ENCODE measurements at regions not wholly inside any gene's neighbourhood (a gene's known extent, or its start where the extent isn't known, plus 50 kb on each side); places are given as distances from the start of the nearest gene placed in this dataset.

GRCh38 chr5:145446412-145446811 lies 388.7 kb downstream of the PRELID2 start:
- TF ChIP-seq, protein P1, sequence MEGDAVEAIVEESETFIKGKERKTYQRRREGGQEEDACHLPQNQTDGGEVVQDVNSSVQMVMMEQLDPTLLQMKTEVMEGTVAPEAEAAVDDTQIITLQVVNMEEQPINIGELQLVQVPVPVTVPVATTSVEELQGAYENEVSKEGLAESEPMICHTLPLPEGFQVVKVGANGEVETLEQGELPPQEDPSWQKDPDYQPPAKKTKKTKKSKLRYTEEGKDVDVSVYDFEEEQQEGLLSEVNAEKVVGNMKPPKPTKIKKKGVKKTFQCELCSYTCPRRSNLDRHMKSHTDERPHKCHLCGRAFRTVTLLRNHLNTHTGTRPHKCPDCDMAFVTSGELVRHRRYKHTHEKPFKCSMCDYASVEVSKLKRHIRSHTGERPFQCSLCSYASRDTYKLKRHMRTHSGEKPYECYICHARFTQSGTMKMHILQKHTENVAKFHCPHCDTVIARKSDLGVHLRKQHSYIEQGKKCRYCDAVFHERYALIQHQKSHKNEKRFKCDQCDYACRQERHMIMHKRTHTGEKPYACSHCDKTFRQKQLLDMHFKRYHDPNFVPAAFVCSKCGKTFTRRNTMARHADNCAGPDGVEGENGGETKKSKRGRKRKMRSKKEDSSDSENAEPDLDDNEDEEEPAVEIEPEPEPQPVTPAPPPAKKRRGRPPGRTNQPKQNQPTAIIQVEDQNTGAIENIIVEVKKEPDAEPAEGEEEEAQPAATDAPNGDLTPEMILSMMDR (conservative IDR thresholded peaks at IDR 0.05), result no peak
- no peak for TF ChIP-seq EZH2 (IDR thresholded peaks at IDR 0.05; ENCODE audit: low read depth)
- Histone ChIP-seq H3K79me2 (ENCODE audit: low read depth) (no peaks in the 10 kb centered on the region), H4K20me1 (ENCODE audit: insufficient read depth) (no peaks in the 10 kb centered on the region), H3K9me2 (ENCODE audit: insufficient read depth) (no peaks in the 10 kb centered on the region), H2AFZ (no peak overlapping the region), H3K4me3 (no peak overlapping the region), H3K9me3 (ENCODE audit: insufficient read depth, low read depth) (no peaks in the 10 kb centered on the region), H3K4me1 (replicated peaks; ENCODE audit: insufficient read depth) (peaks cover 26% of the 10 kb centered on the region), H3K27me3 (ENCODE audit: insufficient read depth, low read depth) (no peaks in the 10 kb centered on the region), H3F3A (ENCODE audit: insufficient read depth, low read depth) (peaks cover 6% of the 10 kb centered on the region; the same call in 1 of the 2 replicates), H3K27ac (no peak overlapping the region), H3K36me3 (ENCODE audit: low read depth) (no peaks in the 10 kb centered on the region), H3K4me2 (no peak overlapping the region)
- POLR2A ChIA-PET (ENCODE audit: unreplicated experiment), result interaction anchor here (0.6 kb wide), 1 partner anchor 1018 kb away, joined by 3 read pairs; no protein-coding TSS in a partner anchor
- CTCF ChIA-PET, result interaction anchor here (0.6 kb wide), 1 partner anchor 1054 kb away, joined by 3 read pairs; no protein-coding TSS in a partner anchor
- BruUV-seq (replicated peaks), result no TSS peak
- DNase-seq, result no peak
- intact Hi-C loops (cut with micrococcal nuclease; ENCODE audit: unreplicated experiment), result no loop called here

- Histone ChIP-seq H3K36me3 (ENCODE audit: low read depth) (no peaks in the 10 kb centered on the region), H3K79me2 (ENCODE audit: low read depth) (no peaks in the 10 kb centered on the region), H3K9me2 (ENCODE audit: insufficient read depth) (no peaks in the 10 kb centered on the region), H3K4me2 (no peak overlapping the region), H3K4me1 (replicated peaks; ENCODE audit: insufficient read depth) (peaks cover 26% of the 10 kb centered on the region), H3K4me3 (no peak overlapping the region), H3K9me3 (ENCODE audit: insufficient read depth, low read depth) (no peaks in the 10 kb centered on the region), H3F3A (ENCODE audit: insufficient read depth, low read depth) (peaks cover 6% of the 10 kb centered on the region; the same call in 1 of the 2 replicates), H3K27me3 (ENCODE audit: insufficient read depth, low read depth) (no peaks in the 10 kb centered on the region), H2AFZ (no peak overlapping the region), H4K20me1 (ENCODE audit: insufficient read depth) (no peaks in the 10 kb centered on the region), H3K27ac (no peak overlapping the region)
- ChIA-PET CTCF (no interaction called here), POLR2A (ENCODE audit: unreplicated experiment) (no interaction called here)
- intact Hi-C loops (cut with micrococcal nuclease; ENCODE audit: unreplicated experiment), result no loop called here
- TF ChIP-seq, protein P1 (conservative IDR thresholded peaks at IDR 0.05), result no peak
- TF ChIP-seq EZH2 (IDR thresholded peaks at IDR 0.05; ENCODE audit: low read depth), result no peak
- no peak for DNase-seq
- no TSS peak for BruUV-seq (replicated peaks)
Observed at GRCh38 chr5:145445027-145445426, 390.1 kb downstream of the PRELID2 start.

GRCh38 chr5:145443964-145444363 lies 391.2 kb downstream of the PRELID2 start:
- Histone ChIP-seq H3K27me3 (ENCODE audit: insufficient read depth, low read depth) (no peaks in the 10 kb centered on the region), H3K4me2 (no peak overlapping the region), H3K4me3 (no peak overlapping the region), H3K9me2 (ENCODE audit: insufficient read depth) (no peaks in the 10 kb centered on the region), H3F3A (ENCODE audit: insufficient read depth, low read depth) (peaks cover 6% of the 10 kb centered on the region; the same call in 1 of the 2 replicates), H3K79me2 (ENCODE audit: low read depth) (no peaks in the 10 kb centered on the region), H2AFZ (no peak overlapping the region), H4K20me1 (ENCODE audit: insufficient read depth) (no peaks in the 10 kb centered on the region), H3K36me3 (ENCODE audit: low read depth) (no peaks in the 10 kb centered on the region), H3K4me1 (replicated peaks; ENCODE audit: insufficient read depth) (peaks cover 26% of the 10 kb centered on the region), H3K27ac (no peak overlapping the region), H3K9me3 (ENCODE audit: insufficient read depth, low read depth) (no peaks in the 10 kb centered on the region)
- intact Hi-C loops (cut with micrococcal nuclease; ENCODE audit: unreplicated experiment), result no loop called here
- DNase-seq, result no peak
- CTCF ChIA-PET, result no interaction called here
- BruUV-seq (replicated peaks), result no TSS peak
- no peak for TF ChIP-seq EZH2 (IDR thresholded peaks at IDR 0.05; ENCODE audit: low read depth)
- TF ChIP-seq, protein P1 (conservative IDR thresholded peaks at IDR 0.05), result no peak
- POLR2A ChIA-PET (ENCODE audit: unreplicated experiment), result interaction anchor here (0.9 kb wide), 1 partner anchor 224 kb away, joined by 11 read pairs; no protein-coding TSS in a partner anchor
